SK-N-SH treated with all-trans-retinoic acid at 6 μM for 48 hours (cell line): ENCODE measurements at regions not wholly inside any gene's neighbourhood (a gene's known extent, or its start where the extent isn't known, plus 50 kb on each side); places are given as distances from the start of the nearest gene placed in this dataset.
A peak's percentile ranks its signal among the peaks of the same experiment; 100 is the strongest.
"Not testable (repeated sequence)": the region's sequence is repeated elsewhere in the genome, so short reads cannot be mapped to it uniquely, and the experiment has no call there.

Source experiments
- ATAC-seq: fragments of 200-7000 bp; cut with Tn5 transposase; 3 replicates; pipeline ENCODE4 v1.9.1; 2020; ENCODE audit warnings: mild to moderate bottlenecking, moderate library complexity
- ARNTL ChIP-seq: fragments of 450-650 bp; formaldehyde crosslinking; IDR thresholded peaks from 2 replicates; pipeline ENCODE4 v1.5.0; 2020; ENCODE audit warnings: low read depth, mild to moderate bottlenecking, moderate library complexity, borderline replicate concordance
- BACH2 ChIP-seq: fragments of 250-450 bp; sonication (Bioruptor Pico); IDR thresholded peaks from 2 replicates; pipeline ENCODE4 v1.9.0; 2021; ENCODE audit warnings: mild to moderate bottlenecking, borderline replicate concordance
- GLIS3 ChIP-seq: fragments of 250-450 bp; sonication (Bioruptor Pico); IDR thresholded peaks from 2 replicates; pipeline ENCODE4 v1.5.0; 2020; ENCODE audit warnings: mild to moderate bottlenecking, moderate library complexity
- ISL1 ChIP-seq: fragments of 250-450 bp; sonication (Bioruptor Pico); IDR thresholded peaks from 2 replicates; pipeline ENCODE4 v2.1.2; 2022; ENCODE audit warnings: mild to moderate bottlenecking, moderate library complexity
- OSR1 ChIP-seq: fragments of 250-450 bp; sonication (Bioruptor Pico); IDR thresholded peaks from 2 replicates; pipeline ENCODE4 v1.8.0; 2022; ENCODE audit warnings: moderate library complexity, mild to moderate bottlenecking, inconsistent platforms
- PPARA ChIP-seq: fragments of 250-450 bp; sonication (Bioruptor Pico); IDR thresholded peaks from 2 replicates; pipeline ENCODE4 v1.5.0; 2020; ENCODE audit warnings: mild to moderate bottlenecking, borderline replicate concordance
- SNAI2 ChIP-seq: fragments of 250-450 bp; sonication (Bioruptor Pico); IDR thresholded peaks from 2 replicates; pipeline ENCODE4 v1.5.0; 2020; ENCODE audit warnings: mild to moderate bottlenecking, moderate library complexity
- TCF4 ChIP-seq: fragments of 250-450 bp; sonication (Bioruptor Pico); IDR thresholded peaks from 2 replicates; pipeline ENCODE4 v1.8.0; 2021; ENCODE audit warnings: mild to moderate bottlenecking, moderate library complexity, borderline replicate concordance
- TOX ChIP-seq: fragments of 250-450 bp; sonication (Bioruptor Pico); IDR thresholded peaks from 2 replicates; pipeline ENCODE4 v1.8.0; 2021; ENCODE audit warnings: mild to moderate bottlenecking, moderate library complexity, borderline replicate concordance
- ZFP3 ChIP-seq: fragments of 250-450 bp; sonication (Bioruptor Pico); IDR thresholded peaks from 2 replicates; pipeline ENCODE4 v1.5.0; 2020; ENCODE audit warnings: mild to moderate bottlenecking, moderate library complexity
- ZFP30 ChIP-seq: fragments of 450-650 bp; formaldehyde crosslinking; IDR thresholded peaks from 2 replicates; pipeline ENCODE4 v1.5.0; 2022; ENCODE audit warnings: mild to moderate bottlenecking, moderate library complexity
- ZNF565 ChIP-seq: fragments of 450-650 bp; formaldehyde crosslinking; conservative IDR thresholded peaks from 2 replicates; pipeline ENCODE4 v1.5.0; 2020; ENCODE audit warnings: low read depth, mild to moderate bottlenecking, moderate library complexity
- ZNF70 ChIP-seq: fragments of 450-650 bp; formaldehyde crosslinking; IDR thresholded peaks from 2 replicates; pipeline ENCODE4 v1.5.0; 2020; ENCODE audit warnings: mild to moderate bottlenecking, moderate library complexity
- TF ChIP-seq, protein P1 (sequence below): fragments of 250-450 bp; sonication (Bioruptor Pico); IDR thresholded peaks from 2 replicates; pipeline ENCODE4 v1.5.0; 2020; ENCODE audit warnings: mild to moderate bottlenecking, moderate library complexity
- TF ChIP-seq, protein P2 (sequence below): fragments of 250-450 bp; sonication (Bioruptor Pico); IDR thresholded peaks from 2 replicates; pipeline ENCODE4 v1.8.0; 2020; ENCODE audit warnings: mild to moderate bottlenecking, moderate library complexity, borderline replicate concordance
- TF ChIP-seq, protein P3 (sequence below): fragments of 250-450 bp; sonication (Bioruptor Pico); IDR thresholded peaks from 2 replicates; pipeline ENCODE4 v1.8.0; 2021; ENCODE audit warnings: low read depth, mild to moderate bottlenecking, moderate library complexity, borderline replicate concordance
- TF ChIP-seq, protein P4 (sequence below): fragments of 250-450 bp; sonication (Bioruptor Pico); IDR thresholded peaks from 2 replicates; pipeline ENCODE4 v1.5.1; 2021; ENCODE audit warnings: mild to moderate bottlenecking, moderate library complexity

DNA sequence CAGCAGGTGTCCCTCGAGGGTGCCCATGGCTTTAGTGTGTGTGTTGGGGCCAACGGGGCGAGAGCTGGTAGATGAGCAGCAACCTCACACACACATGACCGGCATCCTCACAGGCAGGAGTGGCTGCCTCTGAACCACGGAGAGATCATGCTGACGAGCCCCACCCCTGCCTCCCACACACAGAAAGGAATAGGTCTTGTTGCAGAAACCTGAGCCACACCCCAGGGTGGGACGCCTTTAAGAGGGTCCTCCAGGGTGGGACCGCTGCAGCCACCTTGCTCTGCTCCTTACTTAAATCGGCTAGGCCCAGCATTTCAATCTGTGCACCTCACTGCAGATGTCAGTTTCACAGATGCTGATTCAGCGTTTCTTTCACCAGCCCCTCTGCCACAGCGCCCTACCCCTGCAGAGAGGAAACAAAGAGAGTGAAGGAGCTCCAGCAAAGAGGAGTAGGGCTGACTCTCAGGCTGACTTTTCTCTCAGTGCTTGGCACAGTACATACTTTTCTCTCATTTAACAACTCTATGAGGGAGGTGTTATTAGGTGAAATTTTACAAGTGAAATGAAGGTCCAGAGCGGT, 61.2 kb upstream of the EPHB3 start (continued):
- TF ChIP-seq, protein P1, sequence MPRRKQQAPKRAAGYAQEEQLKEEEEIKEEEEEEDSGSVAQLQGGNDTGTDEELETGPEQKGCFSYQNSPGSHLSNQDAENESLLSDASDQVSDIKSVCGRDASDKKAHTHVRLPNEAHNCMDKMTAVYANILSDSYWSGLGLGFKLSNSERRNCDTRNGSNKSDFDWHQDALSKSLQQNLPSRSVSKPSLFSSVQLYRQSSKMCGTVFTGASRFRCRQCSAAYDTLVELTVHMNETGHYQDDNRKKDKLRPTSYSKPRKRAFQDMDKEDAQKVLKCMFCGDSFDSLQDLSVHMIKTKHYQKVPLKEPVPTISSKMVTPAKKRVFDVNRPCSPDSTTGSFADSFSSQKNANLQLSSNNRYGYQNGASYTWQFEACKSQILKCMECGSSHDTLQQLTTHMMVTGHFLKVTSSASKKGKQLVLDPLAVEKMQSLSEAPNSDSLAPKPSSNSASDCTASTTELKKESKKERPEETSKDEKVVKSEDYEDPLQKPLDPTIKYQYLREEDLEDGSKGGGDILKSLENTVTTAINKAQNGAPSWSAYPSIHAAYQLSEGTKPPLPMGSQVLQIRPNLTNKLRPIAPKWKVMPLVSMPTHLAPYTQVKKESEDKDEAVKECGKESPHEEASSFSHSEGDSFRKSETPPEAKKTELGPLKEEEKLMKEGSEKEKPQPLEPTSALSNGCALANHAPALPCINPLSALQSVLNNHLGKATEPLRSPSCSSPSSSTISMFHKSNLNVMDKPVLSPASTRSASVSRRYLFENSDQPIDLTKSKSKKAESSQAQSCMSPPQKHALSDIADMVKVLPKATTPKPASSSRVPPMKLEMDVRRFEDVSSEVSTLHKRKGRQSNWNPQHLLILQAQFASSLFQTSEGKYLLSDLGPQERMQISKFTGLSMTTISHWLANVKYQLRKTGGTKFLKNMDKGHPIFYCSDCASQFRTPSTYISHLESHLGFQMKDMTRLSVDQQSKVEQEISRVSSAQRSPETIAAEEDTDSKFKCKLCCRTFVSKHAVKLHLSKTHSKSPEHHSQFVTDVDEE (CRISPR knock-in tag), result no peak
- TF ChIP-seq ISL1 (CRISPR knock-in tag) (no peak), GLIS3 (CRISPR knock-in tag) (no peak), TCF4 (CRISPR knock-in tag) (no peak), PPARA (CRISPR knock-in tag) (no peak), OSR1 (CRISPR knock-in tag) (no peak), TOX (no peak)
- TF ChIP-seq, protein P2, sequence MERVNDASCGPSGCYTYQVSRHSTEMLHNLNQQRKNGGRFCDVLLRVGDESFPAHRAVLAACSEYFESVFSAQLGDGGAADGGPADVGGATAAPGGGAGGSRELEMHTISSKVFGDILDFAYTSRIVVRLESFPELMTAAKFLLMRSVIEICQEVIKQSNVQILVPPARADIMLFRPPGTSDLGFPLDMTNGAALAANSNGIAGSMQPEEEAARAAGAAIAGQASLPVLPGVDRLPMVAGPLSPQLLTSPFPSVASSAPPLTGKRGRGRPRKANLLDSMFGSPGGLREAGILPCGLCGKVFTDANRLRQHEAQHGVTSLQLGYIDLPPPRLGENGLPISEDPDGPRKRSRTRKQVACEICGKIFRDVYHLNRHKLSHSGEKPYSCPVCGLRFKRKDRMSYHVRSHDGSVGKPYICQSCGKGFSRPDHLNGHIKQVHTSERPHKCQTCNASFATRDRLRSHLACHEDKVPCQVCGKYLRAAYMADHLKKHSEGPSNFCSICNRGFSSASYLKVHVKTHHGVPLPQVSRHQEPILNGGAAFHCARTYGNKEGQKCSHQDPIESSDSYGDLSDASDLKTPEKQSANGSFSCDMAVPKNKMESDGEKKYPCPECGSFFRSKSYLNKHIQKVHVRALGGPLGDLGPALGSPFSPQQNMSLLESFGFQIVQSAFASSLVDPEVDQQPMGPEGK, result no peak
- TF ChIP-seq, protein P3, sequence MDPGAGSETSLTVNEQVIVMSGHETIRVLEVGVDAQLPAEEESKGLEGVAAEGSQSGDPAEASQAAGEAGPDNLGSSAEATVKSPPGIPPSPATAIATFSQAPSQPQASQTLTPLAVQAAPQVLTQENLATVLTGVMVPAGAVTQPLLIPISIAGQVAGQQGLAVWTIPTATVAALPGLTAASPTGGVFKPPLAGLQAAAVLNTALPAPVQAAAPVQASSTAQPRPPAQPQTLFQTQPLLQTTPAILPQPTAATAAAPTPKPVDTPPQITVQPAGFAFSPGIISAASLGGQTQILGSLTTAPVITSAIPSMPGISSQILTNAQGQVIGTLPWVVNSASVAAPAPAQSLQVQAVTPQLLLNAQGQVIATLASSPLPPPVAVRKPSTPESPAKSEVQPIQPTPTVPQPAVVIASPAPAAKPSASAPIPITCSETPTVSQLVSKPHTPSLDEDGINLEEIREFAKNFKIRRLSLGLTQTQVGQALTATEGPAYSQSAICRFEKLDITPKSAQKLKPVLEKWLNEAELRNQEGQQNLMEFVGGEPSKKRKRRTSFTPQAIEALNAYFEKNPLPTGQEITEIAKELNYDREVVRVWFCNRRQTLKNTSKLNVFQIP (CRISPR knock-in tag), result no peak
- TF ChIP-seq, all 23 proteins: peak for 0

DNA sequence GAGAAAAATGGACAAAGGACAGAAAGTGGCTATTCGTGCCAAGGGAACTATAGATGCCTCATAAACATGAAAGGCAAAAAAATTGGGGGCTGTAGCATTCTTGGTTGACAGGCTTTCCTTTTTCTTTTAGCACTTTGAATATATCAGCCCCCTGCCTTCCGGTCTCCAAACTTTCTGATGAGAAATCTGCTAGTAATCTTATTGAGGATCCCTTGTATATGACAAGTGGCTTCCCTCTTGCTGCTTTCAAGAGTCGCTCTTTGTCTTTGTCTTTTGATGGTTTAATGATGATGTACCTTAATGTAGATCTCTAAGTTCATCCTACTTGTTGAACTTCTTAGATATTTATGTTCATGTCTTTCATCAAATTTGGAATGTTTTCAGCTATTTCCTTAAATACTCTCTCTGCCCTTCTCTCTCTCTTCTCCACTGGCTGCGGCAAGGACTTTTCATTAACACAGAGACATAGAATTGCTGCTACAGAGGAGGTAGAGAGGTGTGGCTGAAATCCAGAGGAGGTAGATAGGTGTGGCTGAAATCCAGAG, 59.4 kb upstream of the EPHB3 start:
- ATAC-seq, result no peak
- TF ChIP-seq, protein P4, sequence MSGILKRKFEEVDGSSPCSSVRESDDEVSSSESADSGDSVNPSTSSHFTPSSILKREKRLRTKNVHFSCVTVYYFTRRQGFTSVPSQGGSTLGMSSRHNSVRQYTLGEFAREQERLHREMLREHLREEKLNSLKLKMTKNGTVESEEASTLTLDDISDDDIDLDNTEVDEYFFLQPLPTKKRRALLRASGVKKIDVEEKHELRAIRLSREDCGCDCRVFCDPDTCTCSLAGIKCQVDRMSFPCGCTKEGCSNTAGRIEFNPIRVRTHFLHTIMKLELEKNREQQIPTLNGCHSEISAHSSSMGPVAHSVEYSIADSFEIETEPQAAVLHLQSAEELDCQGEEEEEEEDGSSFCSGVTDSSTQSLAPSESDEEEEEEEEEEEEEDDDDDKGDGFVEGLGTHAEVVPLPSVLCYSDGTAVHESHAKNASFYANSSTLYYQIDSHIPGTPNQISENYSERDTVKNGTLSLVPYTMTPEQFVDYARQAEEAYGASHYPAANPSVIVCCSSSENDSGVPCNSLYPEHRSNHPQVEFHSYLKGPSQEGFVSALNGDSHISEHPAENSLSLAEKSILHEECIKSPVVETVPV (CRISPR knock-in tag), result no peak

DNA sequence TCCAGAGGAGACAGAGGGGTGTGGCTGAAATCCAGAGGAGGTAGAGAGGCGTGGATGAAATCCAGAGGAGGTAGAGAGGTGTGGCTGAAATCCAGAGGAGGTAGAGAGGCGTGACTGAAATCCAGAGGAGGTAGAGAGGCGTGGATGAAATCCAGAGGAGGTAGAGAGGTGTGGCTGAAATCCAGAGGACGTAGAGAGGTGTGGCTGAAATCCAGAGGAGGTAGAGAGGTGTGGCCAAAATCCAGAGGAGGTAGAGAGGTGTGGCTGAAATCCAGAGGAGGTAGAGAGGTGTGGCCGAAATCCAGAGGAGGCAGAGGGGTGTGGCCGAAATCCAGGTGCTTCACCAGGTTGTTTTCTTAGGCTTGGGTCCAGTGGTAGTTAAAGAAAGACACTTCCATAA, 58.7 kb upstream of the EPHB3 start:
- not testable (repeated sequence) for ATAC-seq

DNA sequence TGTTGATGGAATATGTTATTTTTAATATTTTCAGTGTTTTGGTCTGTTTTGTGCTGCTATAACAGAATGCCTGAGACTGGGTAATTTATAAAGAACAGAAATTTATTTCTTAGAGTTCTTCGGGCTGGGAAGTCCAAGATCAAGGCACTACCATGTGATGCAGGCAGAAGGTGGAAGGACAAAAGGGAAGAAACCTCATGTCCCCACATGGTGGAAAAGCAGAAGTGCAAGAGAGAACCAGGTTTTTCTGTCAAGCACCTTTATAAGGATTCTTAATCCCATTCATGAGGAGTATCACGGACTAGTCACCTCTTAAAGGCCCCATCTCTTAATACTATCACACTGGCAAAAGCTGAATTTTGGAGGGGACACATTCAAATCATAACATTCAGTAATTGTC, 57.9 kb upstream of the EPHB3 start:
- TF ChIP-seq BACH2 (CRISPR knock-in tag), result no peak
- no peak for TF ChIP-seq ZNF565 (CRISPR knock-in tag)
- TF ChIP-seq, protein P1 (CRISPR knock-in tag), result no peak
- no peak for ATAC-seq

DNA sequence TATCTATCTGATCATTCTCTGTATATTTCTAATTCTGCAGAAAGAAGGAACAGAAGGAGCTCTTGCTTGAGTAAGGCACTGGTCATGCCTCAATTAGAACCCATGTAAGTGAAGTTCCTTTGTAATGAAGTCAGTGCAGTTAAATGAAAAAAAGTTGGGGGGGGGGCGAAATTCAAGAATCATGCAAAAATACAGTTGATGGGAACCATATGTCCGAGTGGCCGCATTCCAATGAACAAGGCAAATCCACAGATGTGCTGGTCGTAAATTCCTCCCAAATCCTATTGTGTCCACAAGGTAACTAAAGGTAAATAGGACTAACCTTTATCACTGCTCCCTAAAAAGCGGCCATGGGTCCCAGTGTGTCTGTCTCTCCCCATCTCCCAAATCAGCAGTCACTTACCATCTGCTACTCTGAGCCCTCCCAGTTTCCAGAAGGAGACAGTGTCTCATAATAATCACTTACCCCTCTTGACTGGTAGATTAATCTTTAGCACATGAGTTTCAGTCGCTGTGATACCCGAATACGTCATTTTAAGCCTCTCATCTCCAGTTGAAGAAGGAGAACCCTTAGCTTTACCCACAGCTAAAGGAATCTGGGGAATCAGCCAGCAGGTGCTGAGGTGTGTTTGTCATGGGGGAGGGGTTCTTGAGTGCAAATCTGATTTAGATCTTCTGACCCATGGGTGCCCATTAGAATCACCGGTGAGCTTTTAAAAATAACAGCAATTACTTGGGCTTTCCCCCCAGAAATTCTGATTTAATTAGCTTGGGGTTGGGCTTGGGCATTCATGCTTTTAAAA, 56.3 kb upstream of the EPHB3 start:
- peak; percentile 31; the same call in 2 of the 3 replicates for ATAC-seq
- TF ChIP-seq TOX (no peak), ARNTL (CRISPR knock-in tag) (no peak), ISL1 (CRISPR knock-in tag) (0 out of 2 replicates have a peak, but pooled peaks have one; percentile 19), ZNF70 (no peak), ZFP30 (CRISPR knock-in tag) (no peak), GLIS3 (CRISPR knock-in tag) (no peak), ZFP3 (no peak), SNAI2 (CRISPR knock-in tag) (no peak)
- TF ChIP-seq, protein P3 (CRISPR knock-in tag), result no peak
- TF ChIP-seq, protein P4 (CRISPR knock-in tag), result no peak
